ENCODE measurements at regions not wholly inside any gene's neighbourhood (a gene's known extent, or its start where the extent isn't known, plus 50 kb on each side); places are given as distances from the start of the nearest gene placed in this dataset.
A peak's percentile ranks its signal among the peaks of the same experiment; 100 is the strongest.

- DNase-seq (ENCODE audit: extremely low read depth, low read depth): no peak
- TF ChIP-seq CTCF (IDR thresholded peaks at IDR 0.05; ENCODE audit: low read depth, low read length): no peak
Observed at GRCh38 chr20:50306478-50307423, 116.1 kb downstream of the CEBPB start.

- DNase-seq (ENCODE audit: extremely low read depth, low read depth): no peak
- no peak for TF ChIP-seq CTCF (IDR thresholded peaks at IDR 0.05; ENCODE audit: low read depth, low read length)
Observed at GRCh38 chr20:50308166-50308512, 117.5 kb downstream of the CEBPB start.

- TF ChIP-seq CTCF (IDR thresholded peaks at IDR 0.05; ENCODE audit: low read depth, low read length): no peak; the same call in 1 of the 2 replicates
- peak; percentile 99 for DNase-seq (ENCODE audit: extremely low read depth, low read depth)
Observed at GRCh38 chr20:50308513-50309279, 118.1 kb downstream of the CEBPB start.

- TF ChIP-seq CTCF (IDR thresholded peaks at IDR 0.05; ENCODE audit: low read depth, low read length): no peak
- no peak for DNase-seq (ENCODE audit: extremely low read depth, low read depth)
Observed at GRCh38 chr20:50309280-50309763, 118.7 kb downstream of the CEBPB start.

- TF ChIP-seq CTCF (IDR thresholded peaks at IDR 0.05; ENCODE audit: low read depth, low read length): no peak
- no peak for DNase-seq (ENCODE audit: extremely low read depth, low read depth)
Observed at GRCh38 chr20:50309764-50310672, 119.4 kb downstream of the CEBPB start.

- no peak for TF ChIP-seq CTCF (IDR thresholded peaks at IDR 0.05; ENCODE audit: low read depth, low read length)
- no peak for DNase-seq (ENCODE audit: extremely low read depth, low read depth)
Observed at GRCh38 chr20:50310673-50311051, 120.0 kb downstream of the CEBPB start.
